Endodermal cell (in vitro differentiated cells): ENCODE measurements at regions not wholly inside any gene's neighbourhood (a gene's known extent, or its start where the extent isn't known, plus 50 kb on each side); places are given as distances from the start of the nearest gene placed in this dataset.

Experiments
- DNase-seq: peaks from one replicate; pipeline ENCODE4 v3.0.0-alpha.2; 2017
- H3K27ac ChIP-seq: 2 replicates; pipeline ENCODE4 v1.5.1; 2013; ENCODE audit warnings: mild to moderate bottlenecking, low read depth, low read length, moderate library complexity
- H3K27me3 ChIP-seq: 2 replicates; pipeline ENCODE4 v1.6.1; 2013; ENCODE audit warnings: mild to moderate bottlenecking, low read length, moderate library complexity; ENCODE audit not compliant: insufficient read depth, control insufficient read depth, poor library complexity, severe bottlenecking
- H3K36me3 ChIP-seq: 2 replicates; pipeline ENCODE4 v1.7.0; 2013; ENCODE audit warnings: mild to moderate bottlenecking, low read length, moderate library complexity; ENCODE audit not compliant: control insufficient read depth, insufficient read depth
- H3K4me1 ChIP-seq: one replicate; pipeline ENCODE4 v1.7.0; 2013; ENCODE audit warnings: low read length; ENCODE audit not compliant: control insufficient read depth, insufficient read depth
- H3K4me3 ChIP-seq: 2 replicates; pipeline ENCODE4 v1.5.1; 2013; ENCODE audit warnings: mild to moderate bottlenecking, low read length, moderate library complexity
- H3K9ac ChIP-seq: 2 replicates; pipeline ENCODE4 v1.6.1; 2013; ENCODE audit warnings: mild to moderate bottlenecking, low read length, moderate library complexity; ENCODE audit not compliant: poor library complexity, severe bottlenecking; ENCODE audit errors: extremely low read depth
- H3K9me3 ChIP-seq: 2 replicates; pipeline ENCODE4 v1.6.1; 2013; ENCODE audit warnings: mild to moderate bottlenecking, low read length, moderate library complexity; ENCODE audit not compliant: control insufficient read depth
- H3K27ac Mint-ChIP-seq: 2 replicates; pipeline ENCODE4 v1.8.0; 2020; ENCODE audit warnings: mixed read lengths
- H3K27me3 Mint-ChIP-seq: 2 replicates; pipeline ENCODE4 v1.8.0; 2021; ENCODE audit warnings: mild to moderate bottlenecking, mixed read lengths; ENCODE audit not compliant: insufficient read depth
- H3K36me3 Mint-ChIP-seq: 2 replicates; pipeline ENCODE4 v1.8.0; 2020; ENCODE audit warnings: low read depth, mixed read lengths
- H3K4me1 Mint-ChIP-seq: 2 replicates; pipeline ENCODE4 v1.8.0; 2020; ENCODE audit warnings: mixed read lengths
- H3K4me3 Mint-ChIP-seq: 2 replicates; pipeline ENCODE4 v1.8.0; 2020; ENCODE audit warnings: mild to moderate bottlenecking, moderate library complexity, mixed read lengths
- H3K9me3 Mint-ChIP-seq: 2 replicates; pipeline ENCODE4 v1.8.0; 2020; ENCODE audit warnings: mild to moderate bottlenecking, mixed read lengths
- CTCF ChIP-seq: fragments of 200-600 bp; sonication (generic); conservative IDR thresholded peaks from 2 replicates; pipeline ENCODE4 v1.5.0; 2021; ENCODE audit warnings: antibody characterized with exemption, mild to moderate bottlenecking
- WGBS, 2 experiments: methylation state at CpG; one replicate each; pipeline versions ENCODE4 v1.1.5 to v1.1.7; 2013; ENCODE audit warnings: missing lambda C conversion rate in 2 of 2, mixed read lengths in 1 of 2; ENCODE audit not compliant: insufficient coverage in 1 of 2, insufficient read length in 1 of 2; 5-methylcytosine and 5-hydroxymethylcytosine counted together

GRCh38 chr15:37720267-37720666 lies 214.2 kb upstream of the TMCO5A start:
- Mint-ChIP-seq H3K27ac (no peak overlapping the region), H3K36me3 (no peaks in the 10 kb centered on the region), H3K4me3 (no peak overlapping the region), H3K4me1 (no peaks in the 10 kb centered on the region), H3K27me3 (no peaks in the 10 kb centered on the region), H3K9me3 (no peaks in the 10 kb centered on the region)
- no peaks in the 10 kb centered on the region for H3K27me3 ChIP-seq
- TF ChIP-seq CTCF: no peak
- WGBS, 2 experiments: 89 to 92% methylated on average over 8 to 9 of the region's 9 CpGs
- H3K4me1 ChIP-seq: no peaks in the 10 kb centered on the region
- H3K36me3 ChIP-seq: no peaks in the 10 kb centered on the region
- no peak for DNase-seq
- no peak overlapping the region for H3K9ac ChIP-seq
- no peak overlapping the region for H3K4me3 ChIP-seq
- no peaks in the 10 kb centered on the region for H3K9me3 ChIP-seq
- H3K27ac ChIP-seq: no peak overlapping the region

DNA sequence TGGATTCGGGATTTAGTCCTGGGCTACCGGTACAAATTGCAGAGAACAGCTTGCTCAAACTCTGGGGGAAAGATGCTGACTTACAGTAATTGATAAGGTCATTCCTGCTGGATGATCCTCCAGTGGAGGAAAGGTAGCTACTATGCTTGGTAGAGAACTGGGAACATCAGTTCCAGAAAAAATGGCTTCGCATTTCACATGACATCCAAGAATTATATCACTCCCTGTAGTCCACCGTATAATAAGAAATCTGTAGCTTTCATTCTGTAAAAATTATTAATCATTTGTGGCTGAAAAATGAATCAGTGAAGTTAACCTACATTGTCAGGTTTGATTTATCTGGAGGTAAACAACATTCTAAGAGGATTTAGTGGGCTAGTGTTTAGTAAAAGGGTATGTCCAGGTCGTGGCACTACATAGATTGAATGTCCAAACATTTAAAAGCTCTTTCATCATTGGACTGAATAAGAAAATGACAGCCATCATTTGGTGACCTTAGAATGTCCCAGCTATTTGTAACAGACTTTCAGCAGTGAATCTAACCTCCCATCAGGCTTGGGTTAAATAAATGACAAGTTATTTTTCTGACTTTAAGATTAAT lies 203.2 kb upstream of the TMCO5A start:
- Histone ChIP-seq H3K36me3 (no peaks in the 10 kb centered on the region), H3K9me3 (no peaks in the 10 kb centered on the region), H3K4me1 (no peaks in the 10 kb centered on the region), H3K4me3 (no peak overlapping the region), H3K27ac (no peak overlapping the region), H3K9ac (no peak overlapping the region), H3K27me3 (no peaks in the 10 kb centered on the region)
- no peak for DNase-seq
- peaks cover 8% of the 10 kb centered on the region for H3K4me1 Mint-ChIP-seq
- no peak overlapping the region for H3K27ac Mint-ChIP-seq
- no peak for TF ChIP-seq CTCF
- WGBS, 2 experiments: 84 to 93% methylated on average over 3 to 4 of the region's 5 CpGs
- H3K27me3 Mint-ChIP-seq: peaks cover 11% of the 10 kb centered on the region
- H3K4me3 Mint-ChIP-seq: no peak overlapping the region
- no peaks in the 10 kb centered on the region for H3K9me3 Mint-ChIP-seq
- no peaks in the 10 kb centered on the region for H3K36me3 Mint-ChIP-seq

DNA sequence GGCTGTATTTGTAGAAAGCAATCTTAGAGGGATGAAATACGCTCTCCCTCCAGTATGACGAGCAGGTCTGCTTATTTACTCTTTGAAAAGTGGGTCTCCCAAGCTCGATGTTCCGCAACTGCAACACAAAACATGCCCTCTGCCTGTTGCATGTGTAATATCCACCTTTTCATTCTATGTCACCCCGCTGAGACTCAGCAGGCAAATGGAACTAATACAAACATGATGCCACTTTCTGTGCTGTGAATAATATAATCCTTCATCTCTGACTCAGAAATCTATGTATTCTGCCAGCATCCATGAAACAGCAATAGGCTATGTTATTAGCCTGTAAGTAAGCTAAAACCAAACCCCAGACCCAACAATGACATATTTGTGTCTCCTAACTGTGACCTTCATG lies 200.8 kb upstream of the TMCO5A start:
- H3K4me1 Mint-ChIP-seq: peaks cover 30% of the 10 kb centered on the region
- H3K4me1 ChIP-seq: peaks cover 10% of the 10 kb centered on the region
- DNase-seq: no peak
- H3K36me3 Mint-ChIP-seq: no peaks in the 10 kb centered on the region
- H3K4me3 ChIP-seq: no peak overlapping the region
- 90 to 95% methylated on average over 4 to 5 of the region's 5 CpGs for WGBS, 2 experiments
- no peak overlapping the region for H3K27ac ChIP-seq
- TF ChIP-seq CTCF: no peak
- no peaks in the 10 kb centered on the region for H3K9me3 ChIP-seq
- no peak overlapping the region for H3K9ac ChIP-seq
- peaks cover 11% of the 10 kb centered on the region for H3K27me3 Mint-ChIP-seq
- H3K36me3 ChIP-seq: no peaks in the 10 kb centered on the region
- no peaks in the 10 kb centered on the region for H3K27me3 ChIP-seq
- no peaks in the 10 kb centered on the region for H3K9me3 Mint-ChIP-seq
- no peak overlapping the region for H3K27ac Mint-ChIP-seq
- no peak overlapping the region for H3K4me3 Mint-ChIP-seq
